ENCODE measurements at regions not wholly inside any gene's neighbourhood (a gene's known extent, or its start where the extent isn't known, plus 50 kb on each side); places are given as distances from the start of the nearest gene placed in this dataset.

GRCh38 chr1:5340560-5341130, 651.6 kb downstream of the NPHP4 start:
- DNase-seq (ENCODE audit: low spot score) = no peak

- no peak for DNase-seq (ENCODE audit: low spot score)
Measured at GRCh38 chr1:5338466-5338865, 653.8 kb downstream of the NPHP4 start.

DNA sequence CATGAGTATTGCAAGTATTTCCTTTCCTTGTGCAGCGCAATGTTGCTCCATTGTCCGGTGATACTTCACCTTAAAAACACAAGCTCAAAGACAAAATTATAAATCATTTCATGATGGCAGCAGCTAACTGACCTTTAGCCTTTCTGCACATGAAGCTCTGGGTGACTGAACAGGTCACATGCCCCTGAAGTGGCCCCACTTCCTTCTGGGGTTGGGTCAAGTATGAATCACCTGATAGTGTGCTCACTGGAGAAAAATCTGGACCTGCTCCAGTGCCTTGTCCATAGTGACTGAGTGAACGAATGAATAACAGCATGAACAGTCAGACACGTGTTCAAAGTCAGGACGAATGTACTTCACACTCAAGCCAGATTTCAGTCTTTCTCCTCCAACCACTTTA, 658.9 kb downstream of the NPHP4 start:
- DNase-seq (ENCODE audit: low spot score) = no peak

- no peak for DNase-seq (ENCODE audit: low spot score)
Measured at GRCh38 chr1:5331101-5331500, 661.1 kb downstream of the NPHP4 start.

GRCh38 chr1:5329068-5329739, 663.0 kb downstream of the NPHP4 start:
- no peak for DNase-seq (ENCODE audit: low spot score)

DNA sequence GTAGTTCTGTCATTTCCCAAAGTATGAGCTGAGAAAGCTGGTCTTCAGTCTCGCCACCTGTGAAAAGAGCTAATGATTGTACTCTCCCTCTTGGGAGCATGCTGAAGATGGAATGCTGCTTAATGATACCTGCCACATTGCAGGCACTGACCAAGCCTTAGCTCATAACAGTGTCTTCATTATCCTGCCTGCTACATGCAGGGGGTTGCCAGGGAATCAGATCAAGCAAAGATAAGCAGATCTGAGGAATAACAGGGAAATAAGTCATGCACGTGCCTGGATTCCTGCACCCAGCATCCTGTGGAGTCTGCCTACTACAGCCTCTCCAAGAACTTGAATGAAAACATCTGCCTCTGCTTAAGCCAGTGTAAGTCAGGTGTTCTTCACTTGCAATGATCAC, 667.3 kb downstream of the NPHP4 start:
- DNase-seq (ENCODE audit: low spot score) = no peak

- DNase-seq (ENCODE audit: low spot score) = no peak
Measured at GRCh38 chr1:5318143-5318816, 663.9 kb downstream of the AJAP1 start.

- DNase-seq (ENCODE audit: low spot score) = no peak
Measured at GRCh38 chr1:5317391-5317790, 663.0 kb downstream of the AJAP1 start.

DNA sequence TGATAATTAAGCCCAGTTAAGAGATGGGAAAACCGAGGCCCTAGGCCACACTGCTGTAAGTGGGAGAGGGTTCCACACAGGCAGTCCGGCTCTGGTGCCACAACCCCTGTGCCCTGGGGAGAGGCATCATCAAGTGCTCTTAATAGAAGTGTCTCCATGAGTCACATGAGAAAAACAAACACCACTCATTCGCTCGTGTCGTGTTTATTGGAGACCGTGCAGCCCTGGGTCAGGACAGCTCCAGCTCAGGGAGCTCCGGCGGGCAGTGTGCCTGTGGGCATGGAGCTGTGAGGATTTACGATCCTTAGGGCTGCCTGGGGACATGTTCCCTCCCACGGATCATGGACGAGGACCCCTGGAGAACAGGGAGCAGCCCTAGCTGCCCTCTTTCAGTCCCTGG, 658.5 kb downstream of the AJAP1 start:
- DNase-seq (ENCODE audit: low spot score) = no peak

DNA sequence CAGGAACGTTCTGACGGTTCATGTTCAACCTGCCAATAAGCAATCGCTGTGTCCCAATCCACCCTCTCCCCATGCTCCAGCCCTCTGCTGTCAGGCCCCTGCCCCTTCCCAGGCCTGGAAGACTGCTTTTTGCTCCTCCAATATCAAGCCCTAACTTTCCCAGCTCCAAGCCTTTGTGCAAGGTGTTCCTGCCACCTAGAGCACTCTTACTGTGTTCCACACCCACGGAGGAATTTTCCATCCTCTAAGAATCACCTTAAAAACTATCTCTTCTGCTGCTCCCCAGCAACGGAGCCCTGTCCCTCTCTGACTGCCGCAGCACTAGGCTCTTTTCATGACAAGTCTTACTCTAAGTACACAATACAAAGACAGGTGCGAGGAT, 657.9 kb downstream of the AJAP1 start:
- DNase-seq (ENCODE audit: low spot score) = no peak

DNA sequence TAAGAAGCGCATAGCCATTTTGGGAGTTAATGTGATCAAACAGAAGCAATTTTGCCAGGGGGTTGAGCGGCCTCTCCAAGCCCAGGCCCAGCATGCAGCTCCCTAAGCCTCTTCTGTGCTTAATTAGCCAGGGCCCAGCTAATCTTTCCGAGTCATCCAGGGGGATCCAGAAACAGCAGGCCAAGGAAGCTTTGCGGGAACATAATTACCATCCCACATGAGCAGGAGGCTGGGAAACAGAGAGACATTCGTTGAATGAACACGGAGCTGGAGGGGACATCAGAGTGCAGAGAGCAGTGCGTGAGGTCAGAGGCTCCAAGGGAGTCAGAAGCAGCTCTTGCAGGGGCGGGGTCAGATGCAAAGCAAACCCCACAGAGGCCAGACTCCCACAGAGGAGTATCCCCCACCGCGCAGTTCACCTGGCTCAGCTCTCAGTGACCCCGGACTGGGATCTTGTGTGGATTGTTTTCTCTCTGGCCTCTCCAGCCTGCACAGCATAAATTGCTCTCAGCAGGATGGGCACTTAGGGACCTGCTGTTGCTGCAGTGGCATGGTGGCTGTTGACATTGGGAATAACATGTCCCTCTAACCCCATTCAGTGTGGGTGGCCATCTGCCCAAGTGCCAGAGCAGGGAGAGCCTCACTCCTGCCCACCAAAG, 657.4 kb downstream of the AJAP1 start:
- DNase-seq (ENCODE audit: low spot score) = no peak

GRCh38 chr1:5311147-5311546, 656.7 kb downstream of the AJAP1 start:
- DNase-seq (ENCODE audit: low spot score) = no peak

DNA sequence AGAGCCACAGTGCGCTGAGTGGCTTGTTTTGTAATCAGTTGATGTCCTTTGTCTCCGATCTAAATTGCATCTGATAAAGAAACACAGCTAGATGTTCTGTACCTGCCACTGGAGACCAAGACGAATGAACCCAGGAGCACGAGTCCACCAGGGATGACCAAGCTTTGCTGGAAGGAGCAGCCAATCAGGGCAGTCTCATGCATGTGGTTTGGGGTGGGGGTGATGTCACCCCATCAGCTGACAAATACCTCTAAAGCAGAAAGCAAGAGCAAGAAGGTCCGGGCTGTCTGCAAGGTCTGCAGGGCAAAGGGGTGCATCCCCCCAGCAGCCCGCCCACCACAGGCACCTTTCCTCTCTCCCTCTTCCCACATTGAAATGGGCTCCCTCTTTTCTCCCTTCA, 653.8 kb downstream of the AJAP1 start:
- no peak for DNase-seq (ENCODE audit: low spot score)

GRCh38 chr1:5304702-5305101, 650.3 kb downstream of the AJAP1 start:
- no peak for DNase-seq (ENCODE audit: low spot score)

DNA sequence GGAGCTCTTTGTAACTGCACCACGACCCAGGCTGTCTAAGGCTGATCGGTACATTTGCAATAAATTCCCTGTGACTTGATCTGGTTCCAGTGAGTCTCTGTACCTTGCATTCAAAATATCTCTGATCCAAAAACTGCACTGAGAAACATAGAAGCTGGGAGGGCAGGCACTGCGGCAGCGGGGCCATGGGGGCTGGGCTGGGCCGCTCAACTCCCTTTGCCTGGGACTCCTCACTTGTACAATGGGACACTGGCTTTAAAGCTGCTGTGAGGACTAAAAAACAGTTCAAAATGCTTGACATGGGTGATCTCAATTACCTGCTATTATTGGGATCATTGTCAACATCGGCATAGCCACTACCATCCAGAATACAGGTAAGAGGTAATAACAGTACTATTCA, 644.0 kb downstream of the AJAP1 start:
- DNase-seq (ENCODE audit: low spot score) = no peak

GRCh38 chr1:5297886-5298239, 643.5 kb downstream of the AJAP1 start:
- DNase-seq (ENCODE audit: low spot score) = no peak

DNA sequence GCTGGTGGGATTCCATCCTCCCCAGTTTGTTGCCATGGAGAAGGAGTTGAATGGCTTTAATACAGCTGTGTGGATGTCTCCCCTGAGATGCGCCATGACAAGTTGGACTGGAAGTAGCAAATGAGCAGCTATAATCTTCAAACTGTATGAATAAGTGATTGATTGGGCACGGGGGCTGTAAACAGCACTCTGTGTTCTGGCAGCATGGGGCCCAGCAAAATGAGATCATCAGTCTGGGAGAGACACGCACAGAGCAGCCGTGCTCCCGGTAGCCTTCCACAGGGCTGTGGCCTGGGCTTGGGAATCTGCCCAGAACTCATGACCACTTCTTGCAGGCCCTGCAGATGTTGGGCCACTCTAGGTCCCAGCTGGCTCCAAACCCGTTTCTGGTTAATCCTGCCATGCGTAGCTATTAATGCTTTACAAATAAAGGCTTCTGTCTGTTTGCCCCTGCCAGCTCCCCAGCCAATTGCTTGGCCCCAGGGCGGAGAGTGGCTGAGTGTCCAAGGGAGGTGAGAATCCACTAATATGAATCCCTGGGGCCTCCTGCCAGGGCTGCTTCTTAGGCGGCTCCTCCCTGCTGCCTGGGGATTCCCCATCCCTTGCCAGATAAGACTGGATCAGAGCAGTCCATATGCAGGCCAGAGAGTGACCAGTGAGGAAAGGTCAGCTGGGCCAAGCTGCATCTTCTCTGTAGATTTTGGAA, 642.9 kb downstream of the AJAP1 start:
- DNase-seq (ENCODE audit: low spot score) = no peak

- DNase-seq (ENCODE audit: low spot score) = no peak
Measured at GRCh38 chr1:5296557-5297179, 642.3 kb downstream of the AJAP1 start.

DNA sequence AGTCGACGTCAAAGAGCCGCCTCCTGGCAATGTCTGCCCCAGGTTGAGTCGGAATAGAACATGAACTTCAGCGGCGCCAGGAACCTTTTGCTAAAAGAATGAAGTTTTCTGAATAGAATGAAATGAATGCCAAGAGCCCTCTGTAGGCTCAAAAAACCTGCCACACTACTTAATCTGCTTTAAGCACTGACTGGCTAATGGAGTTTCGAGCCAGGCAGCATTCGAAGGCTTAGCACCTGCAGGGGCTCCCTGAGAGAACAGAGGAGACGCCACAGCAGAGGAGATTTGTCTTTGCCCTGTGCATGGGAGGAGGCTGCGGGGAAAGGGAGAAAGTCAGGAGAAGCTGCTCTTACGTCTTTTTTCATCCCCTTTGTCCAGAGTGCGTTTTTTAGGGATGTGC, 641.7 kb downstream of the AJAP1 start:
- no peak for DNase-seq (ENCODE audit: low spot score)

- DNase-seq (ENCODE audit: low spot score) = no peak
Measured at GRCh38 chr1:5291889-5292288, 637.5 kb downstream of the AJAP1 start.

GRCh38 chr1:5287178-5288150, 633.1 kb downstream of the AJAP1 start:
- DNase-seq (ENCODE audit: low spot score) = no peak

Measured in activated CD4-positive, alpha-beta T cell treated with anti-CD3 and anti-CD28 coated beads, Interleukin-2, Interleukin-4, amounts not matched to agents 100 ng/mL and 50 ng/mL, durations not matched to agents 16 hours and 8 hours (primary cell).